Small intestine (tissue), 7 donors: ENCODE measurements at regions not wholly inside any gene's neighbourhood (a gene's known extent, or its start where the extent isn't known, plus 50 kb on each side); places are given as distances from the start of the nearest gene placed in this dataset.

Experiments
- DNase-seq, 2 donors: peaks; one replicate each; pipeline versions ENCODE4 v3.0.0 to v3.0.0-alpha.2; 2013
- FAIRE-seq: peaks from 2 replicates; lab custom pipeline; 2012; peaks lifted over from hg19 to GRCh38; lab: Jason Lieb, UNC
- H3K27ac ChIP-seq, 3 donors: one replicate each; pipeline ENCODE4 v1.5.1; 2013; ENCODE audit warnings: low read length in 2 of 3, mild to moderate bottlenecking in 2 of 3, control low read depth in 1 of 3, inconsistent platforms in 1 of 3, low read depth in 1 of 3, moderate library complexity in 1 of 3
- H3K27me3 ChIP-seq, 3 donors: one replicate each; pipeline ENCODE4 v1.6.1; 2013; ENCODE audit warnings: low read length in 3 of 3, inconsistent platforms in 1 of 3; ENCODE audit not compliant: control insufficient read depth in 3 of 3, insufficient read depth in 3 of 3
- H3K36me3 ChIP-seq, 3 donors: one replicate each; pipeline ENCODE4 v1.6.1; 2013; ENCODE audit warnings: low read length in 3 of 3, inconsistent platforms in 1 of 3, low read depth in 1 of 3, mild to moderate bottlenecking in 1 of 3, moderate library complexity in 1 of 3; ENCODE audit not compliant: control insufficient read depth in 3 of 3, insufficient read depth in 2 of 3
- H3K4me1 ChIP-seq, 3 donors: one replicate each; pipeline ENCODE4 v1.6.1; 2013; ENCODE audit warnings: low read length in 2 of 3, inconsistent platforms in 1 of 3, low read depth in 1 of 3, mild to moderate bottlenecking in 1 of 3, moderate library complexity in 1 of 3; ENCODE audit not compliant: control insufficient read depth in 3 of 3, insufficient read depth in 2 of 3
- H3K4me3 ChIP-seq, 3 donors: one replicate each; pipeline ENCODE4 v1.5.1; 2013; ENCODE audit warnings: low read length in 3 of 3, control low read depth in 1 of 3, inconsistent platforms in 1 of 3, low read depth in 1 of 3, mild to moderate bottlenecking in 1 of 3, moderate library complexity in 1 of 3
- H3K9me3 ChIP-seq, 2 donors: one replicate each; pipeline ENCODE4 v1.6.1; 2013; ENCODE audit warnings: low read depth in 1 of 2, low read length in 1 of 2; ENCODE audit not compliant: control insufficient read depth in 2 of 2, insufficient read depth in 1 of 2
- WGBS, 3 donors: extraction: QIAGEN DNeasy Blood & Tissue Kit; methylation state at CpG; one replicate each; pipeline ENCODE4 v1.1.7; 2013; 5-methylcytosine and 5-hydroxymethylcytosine counted together
- donor health status: healthy with polysubstance abuse.
- donor health status: control.
- donor health status: control.
- donor health status: Bipolar disorder and iron deficiency.
- donor health status: healthy.

- no peaks in the 10 kb centered on the region for H3K9me3 ChIP-seq
- peaks cover 0 to 6% (median 0%) of the 10 kb centered on the region in 3 donors for H3K4me1 ChIP-seq
- H3K27me3 ChIP-seq: no peaks in the 10 kb centered on the region
- H3K27ac ChIP-seq: no peak overlapping the region
- no peak overlapping the region for H3K4me3 ChIP-seq
- DNase-seq (no peak), FAIRE-seq (no peak)
- 42 to 63% (median 61%) methylated on average over 1 of the region's 1 CpG for WGBS, 3 donors
- H3K36me3 ChIP-seq: no peaks in the 10 kb centered on the region
Measured at GRCh38 chr9:17065062-17065461, 69.8 kb upstream of the CNTLN start.

- no peaks in the 10 kb centered on the region for H3K36me3 ChIP-seq
- WGBS, 3 donors: 37 to 45% (median 40%) methylated on average over 1 of the region's 1 CpG
- H3K27me3 ChIP-seq: no peaks in the 10 kb centered on the region
- H3K9me3 ChIP-seq: no peaks in the 10 kb centered on the region
- FAIRE-seq: no peak
- DNase-seq: no peak
- H3K4me1 ChIP-seq: peaks cover 0 to 6% (median 0%) of the 10 kb centered on the region in 3 donors
- H3K27ac ChIP-seq: no peak overlapping the region
- H3K4me3 ChIP-seq: no peak overlapping the region
Measured at GRCh38 chr9:17064558-17064957, 70.3 kb upstream of the CNTLN start.

- 6 to 10% (median 10%) methylated on average over 2 of the region's 2 CpGs for WGBS, 3 donors
- Histone ChIP-seq H3K27me3 (no peaks in the 10 kb centered on the region), H3K4me3 (no peak overlapping the region), H3K27ac (no peak overlapping the region), H3K36me3 (no peaks in the 10 kb centered on the region), H3K4me1 (peaks cover 0 to 6% (median 0%) of the 10 kb centered on the region in 3 donors), H3K9me3 (no peaks in the 10 kb centered on the region)
- FAIRE-seq (no peak), DNase-seq (peak; percentile 41 to 59)
Measured at GRCh38 chr9:17063535-17064135, 71.2 kb upstream of the CNTLN start.

GRCh38 chr9:17062497-17062896, 72.3 kb upstream of the CNTLN start:
- Histone ChIP-seq H3K4me1 (peaks cover 0 to 6% (median 0%) of the 10 kb centered on the region in 3 donors), H3K9me3 (no peaks in the 10 kb centered on the region), H3K27me3 (no peaks in the 10 kb centered on the region), H3K36me3 (no peaks in the 10 kb centered on the region), H3K27ac (no peak overlapping the region), H3K4me3 (no peak overlapping the region)
- no peak for DNase-seq
- 5 to 28% (median 26%) methylated on average over 1 of the region's 1 CpG for WGBS, 3 donors
- no peak for FAIRE-seq

- Histone ChIP-seq H3K27me3 (no peaks in the 10 kb centered on the region), H3K27ac (no peak overlapping the region), H3K36me3 (no peaks in the 10 kb centered on the region), H3K4me1 (peaks cover 0 to 6% (median 0%) of the 10 kb centered on the region in 3 donors), H3K4me3 (no peak overlapping the region), H3K9me3 (no peaks in the 10 kb centered on the region)
- FAIRE-seq (no peak), DNase-seq (no peak)
Measured at GRCh38 chr9:17060450-17060849, 74.4 kb upstream of the CNTLN start.

GRCh38 chr9:17059465-17059864, 75.4 kb upstream of the CNTLN start:
- FAIRE-seq: no peak
- peaks cover 0 to 6% (median 0%) of the 10 kb centered on the region in 3 donors for H3K4me1 ChIP-seq
- H3K27ac ChIP-seq: no peak overlapping the region
- H3K9me3 ChIP-seq: no peaks in the 10 kb centered on the region
- no peaks in the 10 kb centered on the region for H3K27me3 ChIP-seq
- H3K36me3 ChIP-seq: no peaks in the 10 kb centered on the region
- WGBS, 3 donors: 76 to 93% (median 88%) methylated on average over 1 of the region's 1 CpG
- no peak for DNase-seq
- no peak overlapping the region for H3K4me3 ChIP-seq

- 10 to 55% (median 25%) methylated on average over 3 of the region's 3 CpGs for WGBS, 3 donors
- H3K27ac ChIP-seq: peak overlapping the region in 1 of 3 donors; percentile 23
- H3K4me1 ChIP-seq: peaks cover 0 to 6% (median 0%) of the 10 kb centered on the region in 3 donors
- FAIRE-seq (no peak), DNase-seq (peak; percentile 71 to 83)
- no peak overlapping the region for H3K4me3 ChIP-seq
- no peaks in the 10 kb centered on the region for H3K27me3 ChIP-seq
- no peaks in the 10 kb centered on the region for H3K9me3 ChIP-seq
- no peaks in the 10 kb centered on the region for H3K36me3 ChIP-seq
Measured at GRCh38 chr9:17057729-17058128, 77.1 kb upstream of the CNTLN start.

- FAIRE-seq (no peak), DNase-seq (no peak)
- Histone ChIP-seq H3K36me3 (no peaks in the 10 kb centered on the region), H3K27me3 (no peaks in the 10 kb centered on the region), H3K27ac (no peak overlapping the region), H3K4me3 (no peak overlapping the region), H3K9me3 (no peaks in the 10 kb centered on the region), H3K4me1 (no peaks in the 10 kb centered on the region)
Measured at GRCh38 chr9:17052626-17053025, 82.2 kb upstream of the CNTLN start.

- H3K4me1 ChIP-seq: no peaks in the 10 kb centered on the region
- no peak overlapping the region for H3K27ac ChIP-seq
- WGBS, 3 donors: 80 to 88% (median 85%) methylated on average over 3 of the region's 3 CpGs
- no peaks in the 10 kb centered on the region for H3K27me3 ChIP-seq
- FAIRE-seq (no peak), DNase-seq (no peak)
- no peaks in the 10 kb centered on the region for H3K9me3 ChIP-seq
- H3K36me3 ChIP-seq: no peaks in the 10 kb centered on the region
- H3K4me3 ChIP-seq: no peak overlapping the region
Measured at GRCh38 chr9:17045381-17045940, 89.4 kb upstream of the CNTLN start.
